ENCODE measurements at regions not wholly inside any gene's neighbourhood (a gene's known extent, or its start where the extent isn't known, plus 50 kb on each side); places are given as distances from the start of the nearest gene placed in this dataset.
A peak's percentile ranks its signal among the peaks of the same experiment; 100 is the strongest.

DNA sequence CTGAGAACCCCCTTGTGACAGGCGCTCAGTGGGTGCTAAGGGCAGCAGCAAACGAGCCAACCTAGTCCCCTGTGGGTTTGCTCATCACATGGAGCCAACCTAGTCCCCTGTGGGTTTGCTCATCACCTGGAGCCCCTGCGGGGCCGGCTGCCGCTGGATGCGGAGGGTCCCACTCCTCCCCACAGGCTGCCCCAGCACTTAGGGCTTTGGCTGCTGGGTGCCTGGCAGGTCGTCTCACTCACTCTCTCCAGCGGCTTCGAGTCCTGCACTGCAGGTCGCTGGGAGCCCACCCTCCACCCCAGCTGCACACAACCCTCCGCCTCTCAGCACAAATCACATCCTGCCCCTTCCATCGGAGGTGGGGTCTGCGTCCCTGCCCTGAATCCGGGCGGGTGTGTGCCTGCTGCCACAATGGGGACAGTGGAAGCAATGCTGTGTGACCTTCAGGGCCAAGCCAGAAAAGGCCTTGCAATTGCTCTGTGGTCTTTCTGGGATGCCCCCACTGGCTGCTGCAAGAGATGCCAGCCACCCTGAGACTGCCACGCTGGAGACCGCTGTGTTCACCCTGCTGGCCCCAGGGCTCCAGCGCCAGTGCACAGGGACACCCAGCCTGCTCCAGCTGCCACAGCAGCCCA, 248.1 kb upstream of the SALL3 start:
- intact Hi-C loops (cut with DNase I) = no loop called here
- peak; percentile 53 for DNase-seq (ENCODE audit: low spot score)

DNA sequence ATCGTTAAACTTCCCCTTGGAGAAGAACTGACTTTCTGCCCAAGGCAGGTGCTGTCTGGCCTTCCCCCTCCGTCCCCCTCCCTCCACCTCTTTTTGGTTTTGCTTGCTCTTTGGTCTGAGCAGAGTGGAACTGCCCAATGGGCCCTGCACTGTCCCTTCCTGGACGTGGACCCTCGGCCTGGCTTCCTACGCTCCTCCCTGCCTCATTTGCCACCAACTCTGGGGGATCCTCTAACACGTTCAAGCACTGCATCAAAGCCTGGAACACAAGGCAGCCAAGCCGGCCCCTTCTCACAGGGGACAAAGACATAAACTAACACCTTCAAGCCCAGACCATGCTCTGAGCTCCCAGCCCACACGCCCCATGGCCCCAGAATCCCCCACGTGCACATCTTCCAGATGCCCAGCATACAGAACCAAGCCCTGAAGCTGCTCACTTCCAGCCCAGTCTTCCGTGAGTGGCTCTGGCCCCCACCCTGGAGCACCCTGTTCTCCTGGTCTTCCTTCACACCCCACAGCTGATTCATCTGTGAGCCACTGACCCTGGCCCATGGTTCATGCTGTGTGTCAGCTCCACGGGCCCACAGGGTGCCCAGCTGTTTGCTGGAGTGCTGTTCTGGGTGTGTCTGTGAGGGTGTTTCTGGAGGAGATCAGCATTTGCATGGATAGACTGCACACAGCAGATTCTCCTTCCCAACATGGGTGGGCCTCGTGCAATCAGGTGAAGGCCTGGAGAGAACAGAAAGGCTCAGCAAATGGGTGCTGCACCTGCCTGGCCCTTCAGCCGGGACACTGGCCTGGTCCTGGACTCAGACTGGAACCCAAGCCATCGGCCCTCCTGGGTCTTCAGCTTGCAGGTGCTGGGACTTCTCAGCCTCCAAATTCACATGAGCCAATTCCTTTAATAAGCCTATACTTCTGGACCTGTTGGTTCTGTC, 247.1 kb upstream of the SALL3 start:
- intact Hi-C loops (cut with DNase I) = no loop called here
- peak; percentile 64 for DNase-seq (ENCODE audit: low spot score)

DNA sequence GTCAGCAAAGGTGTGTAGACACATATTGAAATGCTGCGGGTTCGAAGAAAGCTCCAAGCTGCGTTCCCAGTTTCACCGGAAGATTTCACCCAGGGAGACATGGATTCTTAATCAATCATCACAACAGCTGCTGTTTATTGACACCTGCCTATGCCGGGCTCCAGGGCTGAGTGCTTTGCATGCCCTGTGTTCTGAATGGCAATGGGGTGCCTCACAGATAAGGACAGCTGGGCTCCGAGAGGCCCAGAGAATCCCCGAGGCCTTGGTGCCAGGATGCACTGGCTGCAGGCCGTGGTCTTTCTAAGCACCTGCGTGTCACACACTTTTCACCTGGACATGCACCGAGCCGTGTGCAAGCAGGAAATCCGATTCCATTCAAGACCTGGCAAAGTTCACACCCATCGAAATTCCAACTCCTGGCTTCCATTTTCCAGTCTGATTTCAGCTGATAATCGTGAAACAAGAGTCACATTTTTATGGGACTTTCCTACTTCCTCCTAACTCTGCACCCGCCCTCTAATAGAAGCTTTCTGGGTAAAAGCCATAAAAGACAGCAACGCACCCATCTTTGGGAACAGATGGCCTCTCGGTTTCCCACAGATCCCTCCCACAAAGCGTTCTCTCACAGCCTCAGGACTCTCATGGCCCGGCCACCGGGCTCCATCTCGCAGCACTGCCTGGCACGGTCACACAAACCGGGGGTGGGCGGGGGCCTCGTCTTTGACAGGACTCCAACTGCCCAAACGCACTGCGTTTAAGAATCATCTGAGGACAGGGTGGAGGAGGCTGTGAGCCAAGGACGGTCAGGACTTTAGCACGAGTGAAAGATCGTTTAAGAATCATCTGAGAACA, 245.6 kb upstream of the SALL3 start:
- intact Hi-C loops (cut with DNase I) = no loop called here
- peak; percentile 63 for DNase-seq (ENCODE audit: low spot score)

DNA sequence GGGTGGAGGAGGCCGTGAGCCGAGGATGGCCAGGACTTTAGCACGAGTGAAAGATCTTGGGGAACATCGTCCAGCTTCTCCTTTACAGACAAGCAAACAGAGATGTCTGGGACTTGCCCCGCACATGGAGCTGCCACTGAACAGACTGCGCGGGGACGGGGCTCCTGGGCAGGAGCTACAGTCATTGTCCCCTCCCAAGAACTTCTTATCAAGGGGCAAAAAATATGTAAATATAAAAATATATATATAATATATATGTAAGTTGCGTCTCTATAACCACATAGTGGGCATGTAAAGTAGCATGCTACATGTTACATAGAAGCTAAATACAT, 245.0 kb upstream of the SALL3 start:
- intact Hi-C loops (cut with DNase I) = no loop called here
- DNase-seq (ENCODE audit: low spot score) = no peak

DNA sequence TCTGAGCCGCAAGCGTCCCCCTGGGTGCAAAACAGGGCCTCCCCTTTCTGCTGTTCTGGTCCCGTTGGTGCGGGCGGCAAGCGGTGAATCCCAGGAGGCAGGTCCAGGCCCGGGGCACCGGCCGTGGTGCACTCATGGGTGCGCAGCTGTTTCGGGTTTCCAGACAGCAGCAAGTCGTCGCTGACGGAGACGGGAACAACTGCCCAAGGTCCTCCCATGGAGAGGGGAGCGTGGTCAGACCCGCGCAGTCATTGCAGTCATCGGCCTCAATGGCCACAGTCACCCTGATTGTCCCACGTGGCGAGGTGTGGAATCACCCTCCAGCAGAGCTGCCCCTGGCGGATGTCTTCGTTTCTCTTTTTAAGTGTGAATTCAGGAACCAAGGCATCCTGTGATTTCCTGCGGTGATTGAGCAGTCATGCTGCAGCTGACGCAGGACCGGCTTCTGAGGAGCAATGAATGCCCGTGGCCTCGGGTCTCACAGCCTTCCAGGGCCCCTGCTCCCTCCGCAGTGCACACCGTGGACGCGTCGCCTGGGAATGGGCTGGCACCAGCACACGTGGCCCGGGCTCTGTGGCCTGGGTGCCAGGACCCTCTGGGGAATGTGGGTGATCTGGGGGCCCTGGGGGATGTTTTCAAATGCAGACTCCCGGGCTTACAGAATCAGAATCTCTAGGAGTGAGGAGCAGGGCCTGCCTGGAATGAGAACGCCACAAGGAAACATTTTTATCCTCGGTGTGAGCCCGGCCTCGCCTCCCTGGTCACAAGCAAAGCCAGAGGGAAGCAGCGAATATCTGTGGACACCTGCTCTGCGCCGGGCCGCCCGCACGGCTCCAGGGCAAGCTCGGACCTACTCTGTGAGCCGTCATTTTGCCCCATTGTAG, 244.2 kb upstream of the SALL3 start:
- peak; percentile 56 for DNase-seq (ENCODE audit: low spot score)
- intact Hi-C loops (cut with DNase I) = no loop called here

DNA sequence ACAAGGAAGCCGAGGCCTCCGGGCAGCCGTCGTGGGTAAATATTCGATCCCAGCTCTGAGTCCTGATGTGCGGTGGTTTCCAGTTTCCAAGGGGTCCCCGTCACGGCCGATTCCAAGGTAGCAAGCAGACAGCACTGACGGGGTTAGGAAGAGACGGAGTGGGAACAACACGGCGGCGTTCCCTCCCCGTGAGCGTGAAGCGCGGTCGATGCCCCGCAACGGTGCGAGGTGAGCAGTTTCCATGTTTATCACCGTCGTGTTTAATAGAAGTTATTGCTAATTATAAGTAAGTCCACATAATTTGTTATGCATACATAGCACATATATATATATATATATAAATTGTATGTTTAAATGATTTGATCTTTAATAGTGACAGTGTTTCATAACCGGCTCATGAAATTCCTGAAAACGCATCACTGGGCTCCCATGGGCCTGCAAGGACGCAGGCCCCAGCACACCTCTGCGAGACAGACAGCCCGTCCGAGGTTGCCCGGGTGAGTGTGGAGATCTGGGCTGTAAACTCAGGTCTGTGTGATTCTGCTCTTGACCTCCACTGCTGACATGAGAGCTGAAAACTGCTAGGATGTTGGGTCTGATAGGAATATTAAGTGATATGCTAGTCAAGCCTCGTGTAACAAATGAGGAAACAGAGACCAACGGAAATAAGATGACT, 243.5 kb upstream of the SALL3 start:
- intact Hi-C loops (cut with DNase I) = no loop called here
- DNase-seq (ENCODE audit: low spot score) = peak; percentile 57

DNA sequence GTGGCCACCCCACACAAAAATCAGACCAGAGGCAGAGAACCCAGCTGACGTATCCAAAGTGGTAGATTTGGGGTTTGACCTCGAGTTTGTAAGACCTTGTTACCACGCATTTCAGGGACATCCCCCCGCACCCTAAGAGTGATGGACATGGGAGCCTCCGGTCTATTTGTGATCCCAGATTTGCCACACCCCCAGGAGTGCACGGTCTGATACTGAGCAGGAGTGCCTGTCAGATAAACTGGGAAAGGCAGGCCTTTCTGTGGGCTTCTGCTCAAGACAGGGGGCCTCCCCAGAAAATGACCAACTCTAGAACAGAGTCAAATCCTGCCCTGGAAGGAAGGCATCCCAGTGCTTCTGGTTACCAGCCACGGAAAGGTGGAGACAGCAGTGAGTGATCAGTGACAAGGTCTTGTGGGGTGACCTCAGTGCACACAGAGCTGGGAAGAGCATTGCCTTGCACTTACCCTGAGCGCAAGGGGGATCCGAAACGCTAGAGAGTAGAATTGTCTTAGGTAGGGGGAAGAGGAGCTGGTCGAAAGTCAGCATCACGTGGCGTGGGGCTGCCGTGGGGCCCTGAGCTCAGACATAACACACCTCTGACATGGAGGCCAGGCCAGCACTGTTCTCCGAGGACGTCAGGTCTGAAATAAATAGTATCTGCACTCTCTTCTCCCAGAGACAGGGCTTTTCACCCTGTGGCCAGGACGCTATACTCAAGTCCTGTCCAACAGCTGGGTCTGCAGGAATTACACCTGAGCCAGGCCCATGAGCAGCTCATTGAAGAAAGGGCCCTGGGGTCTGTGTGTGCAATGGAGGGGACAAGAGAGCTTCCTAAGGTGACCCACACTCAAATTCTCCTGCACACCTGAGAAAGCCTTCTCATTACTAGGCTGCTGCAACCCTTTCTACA, 242.4 kb upstream of the SALL3 start:
- intact Hi-C loops (cut with DNase I) = no loop called here
- peak; percentile 43 for DNase-seq (ENCODE audit: low spot score)

DNA sequence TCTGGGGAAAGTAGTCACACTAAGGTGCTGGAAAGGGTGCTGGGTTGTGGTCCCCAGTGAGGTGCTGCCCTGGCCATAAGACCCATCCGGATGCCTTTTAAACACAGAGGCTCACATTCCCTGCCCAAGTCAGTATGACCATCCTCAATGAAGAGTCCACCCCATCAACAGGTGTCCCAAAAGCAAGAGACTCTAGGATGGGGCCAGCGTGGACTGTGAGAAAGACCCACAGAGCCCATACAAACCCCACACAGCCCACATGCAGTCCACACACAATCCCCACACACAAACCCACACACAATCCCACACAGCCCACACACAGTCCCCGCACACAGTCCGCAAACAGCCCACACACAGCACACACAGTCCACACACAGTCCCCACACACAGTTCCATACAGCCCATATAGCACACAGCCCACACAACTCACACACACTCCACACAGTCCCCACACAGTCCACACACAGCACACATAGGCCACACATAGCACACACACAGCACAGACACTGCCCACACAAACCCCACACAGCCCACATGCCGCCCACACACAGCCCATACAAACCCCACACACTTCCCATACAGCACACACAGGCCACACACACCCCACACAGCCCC, 241.4 kb upstream of the SALL3 start:
- intact Hi-C loops (cut with DNase I) = no loop called here
- DNase-seq (ENCODE audit: low spot score) = no peak

DNA sequence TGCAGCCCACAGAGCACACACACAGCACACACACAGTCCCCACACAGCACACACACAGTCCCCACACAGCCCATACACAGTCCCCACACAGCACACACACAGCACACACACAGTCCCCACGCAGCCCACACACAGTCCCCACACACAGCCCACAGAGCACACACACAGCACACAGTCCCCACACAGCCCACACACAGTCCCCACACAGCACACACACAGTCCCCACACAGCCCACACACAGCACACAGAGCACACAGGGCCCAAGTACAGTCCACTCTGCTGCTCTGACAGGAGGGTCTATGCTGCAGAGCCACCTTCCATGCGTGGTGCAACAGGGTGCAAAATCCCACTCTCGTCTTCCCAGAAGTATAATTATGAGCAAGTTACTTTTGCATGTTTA, 240.5 kb upstream of the SALL3 start:
- intact Hi-C loops (cut with DNase I) = no loop called here
- peak; percentile 29 for DNase-seq (ENCODE audit: low spot score)

DNA sequence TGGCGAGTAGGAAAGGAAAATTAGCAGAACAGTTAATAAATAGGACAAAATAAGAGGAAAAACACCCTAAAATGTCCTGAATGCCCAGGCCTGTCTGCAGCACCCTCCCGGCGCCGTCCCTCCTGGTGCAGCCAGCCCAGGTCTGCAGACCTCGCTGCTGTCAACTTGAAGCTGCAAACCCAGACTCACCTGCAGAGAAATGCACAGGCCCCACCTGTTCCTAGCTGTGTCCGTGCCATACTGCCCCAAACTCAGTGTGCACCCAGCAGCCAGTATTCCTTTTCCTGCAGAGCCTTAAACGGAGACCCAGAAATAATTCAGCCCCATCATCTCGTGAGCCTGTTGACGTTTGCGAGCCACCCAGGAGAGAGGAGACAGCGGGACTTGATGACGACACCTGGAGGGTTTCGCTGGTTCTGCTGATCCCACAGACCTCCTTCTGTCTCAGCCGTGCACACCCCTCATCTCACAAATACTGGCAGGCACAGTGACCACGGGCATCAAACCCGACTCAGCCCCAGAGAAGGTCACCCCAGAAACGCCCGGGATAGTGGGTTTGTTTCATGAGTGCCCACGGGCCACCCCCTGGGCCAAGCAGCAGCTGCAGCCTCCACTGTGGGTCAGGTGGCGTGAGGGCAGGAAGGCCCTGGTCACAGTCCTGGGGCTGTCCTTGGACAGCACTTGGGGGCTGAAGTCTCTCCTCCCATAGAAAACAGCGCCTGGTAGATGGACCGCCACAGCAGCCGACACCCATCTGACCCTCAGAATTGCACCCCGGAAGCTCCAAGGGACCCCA, 239.5 kb upstream of the SALL3 start:
- DNase-seq (ENCODE audit: low spot score) = peak; percentile 24
- intact Hi-C loops (cut with DNase I) = no loop called here

DNA sequence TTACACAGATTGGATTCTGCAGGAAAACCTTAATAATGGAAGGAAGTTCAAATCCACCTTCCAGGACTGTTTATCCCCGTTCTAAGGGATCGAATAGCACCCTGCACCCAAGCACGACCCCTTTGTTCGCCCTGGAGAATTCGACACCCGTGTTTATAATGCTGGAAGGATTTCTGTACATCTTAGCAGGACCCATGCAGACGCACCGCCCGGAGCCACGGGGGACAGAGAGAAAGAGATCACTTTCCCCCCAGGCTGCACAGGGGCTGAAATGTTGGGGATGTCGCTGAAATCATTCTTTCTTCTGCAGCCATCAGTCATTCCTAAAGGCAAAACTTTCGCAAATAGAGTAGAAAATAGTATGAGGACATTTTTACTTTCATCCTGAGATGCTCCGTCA, 238.7 kb upstream of the SALL3 start:
- peak; percentile 26 for DNase-seq (ENCODE audit: low spot score)
- intact Hi-C loops (cut with DNase I) = no loop called here

DNA sequence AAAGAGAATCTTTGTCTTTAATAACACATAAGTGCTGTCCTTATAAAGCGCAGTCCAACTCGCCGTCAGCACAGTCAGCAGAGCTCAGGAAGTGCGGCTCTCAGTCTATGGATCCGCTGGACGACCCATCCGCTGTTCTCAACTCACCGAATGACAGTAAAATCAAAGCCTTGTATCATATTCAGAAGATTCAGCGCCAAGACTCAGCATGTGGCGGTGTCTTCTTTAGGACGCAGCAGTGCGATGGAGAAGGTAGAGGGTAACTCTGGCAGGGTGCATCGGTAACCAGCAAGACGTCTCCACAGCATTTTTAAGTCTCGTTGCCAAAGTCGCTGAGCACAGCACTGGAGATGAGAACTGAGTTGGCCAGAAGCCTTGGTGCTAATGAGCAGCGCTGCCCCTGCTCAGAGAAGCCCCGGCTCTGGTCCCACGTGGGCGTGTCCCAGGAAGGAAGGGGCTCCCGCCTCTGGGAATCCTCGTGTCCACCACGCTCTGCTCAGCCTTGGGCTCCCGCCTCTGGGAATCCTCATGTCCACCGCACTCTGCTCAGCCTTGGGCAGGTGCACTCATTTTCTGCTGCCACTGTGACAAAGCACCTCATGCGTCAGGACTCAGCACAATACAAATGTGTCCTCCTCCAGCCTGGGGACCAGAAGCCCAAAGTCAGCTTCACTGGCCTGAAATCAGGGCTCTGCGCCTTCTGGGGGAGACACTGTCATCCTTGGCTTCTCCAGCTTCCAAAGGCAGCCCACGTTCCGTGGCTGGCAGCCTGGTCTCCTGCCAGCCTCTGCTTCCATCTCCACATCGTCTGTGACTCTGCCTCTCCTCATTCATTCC, 238.0 kb upstream of the SALL3 start:
- DNase-seq (ENCODE audit: low spot score) = no peak
- intact Hi-C loops (cut with DNase I) = no loop called here

DNA sequence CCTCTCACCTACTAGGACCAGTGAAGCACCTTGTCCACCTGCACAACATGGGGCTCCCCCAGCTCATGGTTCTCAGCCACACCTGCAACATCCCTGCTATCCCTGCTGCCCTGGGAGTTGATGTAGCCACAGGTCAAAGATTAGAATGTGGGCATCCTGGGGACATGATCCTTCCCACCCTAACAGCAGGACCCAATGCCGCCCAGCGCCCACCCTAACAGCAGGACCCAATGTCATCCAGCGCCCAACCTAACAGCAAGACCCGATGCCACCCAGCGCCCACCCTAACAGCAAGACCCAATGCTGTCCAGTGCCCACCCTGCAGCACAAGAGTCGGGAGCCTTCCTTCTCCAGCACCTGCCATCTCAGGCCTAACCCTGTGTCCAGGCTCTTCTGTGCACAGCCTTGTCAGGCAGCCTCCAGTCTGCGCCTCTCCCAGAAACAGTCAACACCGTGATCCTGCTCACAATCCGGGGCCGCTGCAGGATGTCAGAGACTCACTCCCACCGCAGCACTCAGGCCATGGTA, 237.3 kb upstream of the SALL3 start:
- DNase-seq (ENCODE audit: low spot score) = no peak
- intact Hi-C loops (cut with DNase I) = no loop called here

DNA sequence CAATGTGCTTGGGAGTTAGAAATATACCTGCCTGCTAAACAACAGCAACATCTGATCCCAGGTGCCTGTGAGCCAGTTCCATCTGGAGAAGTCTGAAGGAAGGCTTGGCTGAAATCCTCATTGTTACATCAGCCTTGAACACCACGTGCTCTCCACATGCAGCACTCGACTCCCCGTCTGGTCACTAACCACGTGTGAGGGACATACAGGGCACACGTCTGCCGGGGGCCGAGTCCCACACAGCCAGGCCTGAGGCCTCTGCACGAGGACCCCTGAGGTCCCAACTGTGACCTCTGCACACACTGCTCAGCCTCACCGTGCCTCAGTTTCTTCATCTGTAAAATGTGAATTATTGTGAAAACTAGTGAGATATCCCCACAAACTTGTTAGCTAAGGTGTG, 236.5 kb upstream of the SALL3 start:
- no peak for DNase-seq (ENCODE audit: low spot score)
- intact Hi-C loops (cut with DNase I) = no loop called here

DNA sequence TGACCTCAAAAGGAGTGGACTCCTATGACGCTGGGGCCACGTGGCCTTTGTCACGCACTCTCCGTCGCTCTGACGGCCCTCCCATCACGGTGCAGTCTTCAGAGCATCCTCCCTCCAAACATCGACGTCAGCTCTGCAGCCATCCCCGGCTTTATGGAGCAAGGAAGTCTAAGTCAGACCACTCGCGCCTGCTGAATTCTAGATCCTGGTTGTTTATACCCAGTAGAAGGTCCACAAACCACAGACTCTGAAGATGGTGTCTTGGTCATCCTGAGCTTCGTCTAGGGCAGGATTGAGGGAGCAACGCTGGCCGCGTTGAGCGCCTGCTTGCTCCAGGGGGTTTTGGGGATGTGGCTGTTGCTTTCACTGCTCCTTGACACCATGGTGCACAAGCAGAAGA, 228.0 kb upstream of the SALL3 start:
- peak; percentile 31 for DNase-seq (ENCODE audit: low spot score)
- intact Hi-C loops (cut with DNase I) = no loop called here

DNA sequence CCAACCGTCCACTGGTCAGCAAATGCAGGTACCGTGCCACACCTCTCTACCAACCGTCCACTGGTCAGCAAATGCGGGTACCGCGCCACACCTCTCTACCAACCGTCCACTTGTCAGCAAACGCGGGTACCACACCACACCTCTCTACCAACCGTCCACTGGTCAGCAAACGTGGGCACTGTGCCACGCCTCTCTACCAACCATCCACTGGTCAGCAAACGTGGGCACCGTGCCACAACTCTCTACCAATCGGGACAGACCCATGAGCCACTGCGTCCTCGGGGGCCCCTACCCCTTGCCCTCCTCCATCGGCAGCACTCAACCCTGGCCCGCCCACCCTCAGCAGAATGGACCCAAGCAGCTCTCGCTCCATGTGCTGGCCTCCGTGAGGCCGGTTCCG, 226.4 kb upstream of the SALL3 start:
- intact Hi-C loops (cut with DNase I) = no loop called here
- DNase-seq (ENCODE audit: low spot score) = peak; percentile 56
